Smooth muscle cell (in vitro differentiated cells): ENCODE measurements at regions not wholly inside any gene's neighbourhood (a gene's known extent, or its start where the extent isn't known, plus 50 kb on each side); places are given as distances from the start of the nearest gene placed in this dataset.

ENCODE experiments used
- DNase-seq: peaks from one replicate; lab custom pipeline; 2025; ENCODE audit not compliant: unreplicated experiment; lab: John Stamatoyannopoulos, UW
- H2AFZ ChIP-seq: fragments of 200-600 bp; sonication (generic); 2 replicates; pipeline ENCODE4 v1.6.0; 2016; ENCODE audit warnings: antibody characterized with exemption, low read depth, mild to moderate bottlenecking
- H3F3A ChIP-seq: fragments of 200-600 bp; sonication (generic); 2 replicates; pipeline ENCODE4 v1.6.0; 2017; ENCODE audit warnings: antibody characterized with exemption, low read depth
- H3K27ac ChIP-seq: fragments of 200-600 bp; sonication (generic); 2 replicates; pipeline ENCODE4 v1.5.1; 2016; ENCODE audit warnings: low read depth, mild to moderate bottlenecking
- H3K27me3 ChIP-seq: fragments of 200-600 bp; sonication (generic); 2 replicates; pipeline ENCODE4 v1.6.1; 2016; ENCODE audit warnings: low read depth, mild to moderate bottlenecking
- H3K36me3 ChIP-seq: fragments of 200-600 bp; sonication (generic); 2 replicates; pipeline ENCODE4 v1.5.1; 2016; ENCODE audit warnings: low read depth
- H3K4me1 ChIP-seq: fragments of 200-600 bp; sonication (generic); 2 replicates; pipeline ENCODE4 v1.5.1; 2016; ENCODE audit warnings: low read depth
- H3K4me2 ChIP-seq: fragments of 200-600 bp; sonication (generic); 2 replicates; pipeline ENCODE4 v1.6.0; 2016; ENCODE audit warnings: mild to moderate bottlenecking
- H3K4me3 ChIP-seq: fragments of 200-600 bp; sonication (generic); 2 replicates; pipeline ENCODE4 v1.5.1; 2016; ENCODE audit warnings: mild to moderate bottlenecking
- H3K79me2 ChIP-seq: fragments of 200-600 bp; sonication (generic); 2 replicates; pipeline ENCODE4 v1.6.0; 2016; ENCODE audit warnings: low read depth, mild to moderate bottlenecking
- H3K9ac ChIP-seq: fragments of 200-600 bp; sonication (generic); 2 replicates; pipeline ENCODE4 v1.6.0; 2016; ENCODE audit warnings: low read depth
- H3K9me3 ChIP-seq: fragments of 200-600 bp; sonication (generic); replicated peaks from 2 replicates; pipeline ENCODE4 v1.5.1; 2016; ENCODE audit warnings: low read depth
- H4K20me1 ChIP-seq: fragments of 200-600 bp; sonication (generic); 2 replicates; pipeline ENCODE4 v1.6.0; 2016; ENCODE audit warnings: low read depth
- WGBS: methylation state at CpG from one replicate; pipeline ENCODE4 v1.1.7; 2016; ENCODE audit warnings: low lambda C conversion rate; 5-methylcytosine and 5-hydroxymethylcytosine counted together
- TF ChIP-seq, protein P1 (sequence below): fragments of 200-600 bp; sonication (generic); IDR thresholded peaks from 2 replicates; pipeline ENCODE4 v1.5.1; 2017; ENCODE audit warnings: borderline replicate concordance, mild to moderate bottlenecking, antibody characterized with exemption; ENCODE audit not compliant: insufficient read depth, poor library complexity, severe bottlenecking

DNA sequence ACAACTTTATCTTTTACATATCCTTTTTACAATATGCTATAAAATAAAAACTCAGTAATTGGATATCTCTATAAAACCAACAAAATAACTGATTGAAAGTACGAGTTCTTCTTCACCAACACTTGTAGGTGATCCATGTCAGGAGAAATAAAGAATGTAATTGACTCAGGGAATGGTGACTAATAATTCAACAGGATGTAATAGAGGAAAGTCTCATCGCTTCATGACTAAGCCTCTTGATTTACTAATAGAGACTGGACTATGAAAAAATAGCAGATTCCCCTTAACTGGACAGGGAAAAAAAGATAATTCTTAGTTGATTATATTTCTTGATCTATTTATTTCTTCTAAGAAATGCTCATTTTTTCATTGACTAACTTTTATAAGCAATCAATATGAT lies 507.7 kb upstream of the PTGER4 start:
- Histone ChIP-seq H3K27me3 (no peaks in the 10 kb centered on the region), H3K4me3 (no peak overlapping the region), H3K36me3 (no peaks in the 10 kb centered on the region), H3K4me2 (no peak overlapping the region), H4K20me1 (no peaks in the 10 kb centered on the region), H3K9me3 (no peaks in the 10 kb centered on the region), H2AFZ (no peak overlapping the region), H3K4me1 (no peaks in the 10 kb centered on the region), H3F3A (no peaks in the 10 kb centered on the region), H3K9ac (no peak overlapping the region), H3K79me2 (no peaks in the 10 kb centered on the region), H3K27ac (no peak overlapping the region)
- TF ChIP-seq, protein P1, sequence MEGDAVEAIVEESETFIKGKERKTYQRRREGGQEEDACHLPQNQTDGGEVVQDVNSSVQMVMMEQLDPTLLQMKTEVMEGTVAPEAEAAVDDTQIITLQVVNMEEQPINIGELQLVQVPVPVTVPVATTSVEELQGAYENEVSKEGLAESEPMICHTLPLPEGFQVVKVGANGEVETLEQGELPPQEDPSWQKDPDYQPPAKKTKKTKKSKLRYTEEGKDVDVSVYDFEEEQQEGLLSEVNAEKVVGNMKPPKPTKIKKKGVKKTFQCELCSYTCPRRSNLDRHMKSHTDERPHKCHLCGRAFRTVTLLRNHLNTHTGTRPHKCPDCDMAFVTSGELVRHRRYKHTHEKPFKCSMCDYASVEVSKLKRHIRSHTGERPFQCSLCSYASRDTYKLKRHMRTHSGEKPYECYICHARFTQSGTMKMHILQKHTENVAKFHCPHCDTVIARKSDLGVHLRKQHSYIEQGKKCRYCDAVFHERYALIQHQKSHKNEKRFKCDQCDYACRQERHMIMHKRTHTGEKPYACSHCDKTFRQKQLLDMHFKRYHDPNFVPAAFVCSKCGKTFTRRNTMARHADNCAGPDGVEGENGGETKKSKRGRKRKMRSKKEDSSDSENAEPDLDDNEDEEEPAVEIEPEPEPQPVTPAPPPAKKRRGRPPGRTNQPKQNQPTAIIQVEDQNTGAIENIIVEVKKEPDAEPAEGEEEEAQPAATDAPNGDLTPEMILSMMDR = no peak
- no peak for DNase-seq
- WGBS = 35% methylated on average over 2 of the region's 2 CpGs

DNA sequence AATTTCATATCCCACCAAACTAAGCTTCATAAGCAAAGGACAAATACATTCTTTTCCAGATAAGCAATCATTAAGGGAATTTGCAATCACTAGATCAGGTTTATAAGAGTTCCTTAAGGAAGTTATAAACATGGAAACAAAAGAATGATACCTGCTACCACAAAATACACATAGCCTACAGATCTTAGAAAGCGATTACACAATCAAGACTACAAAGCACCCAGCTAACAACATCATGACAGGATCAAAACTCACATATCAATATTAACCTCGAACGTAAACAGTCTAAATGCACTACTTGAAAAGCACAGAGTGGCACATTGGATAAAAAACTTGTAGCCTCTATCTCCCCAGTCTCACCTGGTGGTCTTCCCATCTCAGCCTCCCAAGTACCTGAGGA lies 512.4 kb upstream of the PTGER4 start:
- Histone ChIP-seq H2AFZ (no peak overlapping the region), H3K27ac (no peak overlapping the region), H3K27me3 (no peaks in the 10 kb centered on the region), H3K9me3 (no peaks in the 10 kb centered on the region), H4K20me1 (no peaks in the 10 kb centered on the region), H3K36me3 (no peaks in the 10 kb centered on the region), H3F3A (no peaks in the 10 kb centered on the region), H3K9ac (no peak overlapping the region), H3K4me3 (no peak overlapping the region), H3K4me1 (no peaks in the 10 kb centered on the region), H3K4me2 (no peak overlapping the region), H3K79me2 (no peaks in the 10 kb centered on the region)
- DNase-seq = no peak
- 92% methylated on average over 3 of the region's 3 CpGs for WGBS
- TF ChIP-seq, protein P1 = no peak

DNA sequence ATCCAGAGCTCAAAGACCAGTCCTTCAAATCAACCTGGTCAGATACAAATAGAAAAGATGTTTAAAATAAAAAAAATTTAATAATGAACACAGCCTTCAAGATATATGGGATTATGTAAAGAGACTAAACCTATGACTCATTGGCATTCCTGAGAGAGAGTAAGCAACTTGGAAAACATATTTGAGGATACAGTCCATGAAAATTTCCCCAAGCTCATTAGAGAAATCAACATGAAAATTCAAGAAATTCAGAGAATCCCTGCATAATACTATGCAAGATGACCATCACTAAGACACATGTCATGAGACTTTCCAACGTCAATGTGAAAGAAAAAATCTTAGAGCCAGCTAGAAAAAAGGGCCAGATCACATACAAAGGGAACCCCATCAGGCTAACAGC lies 512.9 kb upstream of the PTGER4 start:
- TF ChIP-seq, protein P1 = no peak
- H3K27ac ChIP-seq = no peak overlapping the region
- no peaks in the 10 kb centered on the region for H4K20me1 ChIP-seq
- H3K27me3 ChIP-seq = no peaks in the 10 kb centered on the region
- H3K36me3 ChIP-seq = no peaks in the 10 kb centered on the region
- H3K4me3 ChIP-seq = no peak overlapping the region
- H3K4me2 ChIP-seq = no peak overlapping the region
- no peaks in the 10 kb centered on the region for H3F3A ChIP-seq
- WGBS = 76% methylated on average over 1 of the region's 1 CpG
- H3K9ac ChIP-seq = no peak overlapping the region
- H3K79me2 ChIP-seq = no peaks in the 10 kb centered on the region
- no peaks in the 10 kb centered on the region for H3K4me1 ChIP-seq
- no peaks in the 10 kb centered on the region for H3K9me3 ChIP-seq
- no peak for DNase-seq
- H2AFZ ChIP-seq = no peak overlapping the region

DNA sequence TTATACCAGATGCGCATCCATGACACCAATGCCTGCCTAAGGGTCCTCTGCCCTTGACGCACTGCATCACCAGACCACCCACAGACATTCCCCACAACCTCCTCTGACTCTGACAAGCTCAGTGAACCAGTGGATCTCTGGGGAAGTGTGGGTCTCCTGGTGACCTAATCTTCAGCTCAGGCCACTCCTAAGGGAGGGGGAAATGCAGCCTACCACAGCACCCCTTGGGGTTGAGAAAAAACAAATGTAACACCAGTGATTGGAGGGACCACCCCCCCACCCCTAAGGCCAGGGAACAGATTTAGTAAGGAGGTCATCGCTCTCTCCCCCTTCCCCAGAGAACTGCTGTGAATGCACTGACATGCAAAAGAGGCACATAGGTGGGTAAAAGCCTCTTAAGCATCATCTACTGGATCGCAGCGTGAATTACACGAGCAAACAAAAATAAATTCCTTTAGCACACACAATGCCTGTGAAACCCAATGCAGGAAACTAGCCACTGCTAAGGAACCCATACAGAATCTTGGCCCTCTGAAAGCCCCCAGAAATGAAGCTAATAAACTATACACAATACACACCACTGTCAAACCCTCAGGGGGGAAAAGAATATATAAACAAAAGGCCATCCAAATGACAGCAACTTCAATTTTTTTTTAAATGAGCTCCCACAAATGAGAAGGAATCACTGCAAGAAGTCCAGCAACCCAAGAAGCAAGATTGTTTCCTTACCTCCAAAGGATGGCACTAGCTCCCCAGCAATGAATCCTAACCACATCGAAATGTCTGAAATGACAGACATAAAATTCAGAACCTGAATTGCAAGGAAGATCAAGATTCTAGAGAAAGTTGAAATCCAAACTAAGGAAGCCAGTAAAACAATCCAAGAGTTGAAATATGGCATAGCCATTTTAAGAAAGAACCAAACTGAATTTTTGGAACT lies 513.7 kb upstream of the PTGER4 start:
- Histone ChIP-seq H3F3A (no peaks in the 10 kb centered on the region), H3K4me3 (no peak overlapping the region), H3K27me3 (no peaks in the 10 kb centered on the region), H3K9ac (no peak overlapping the region), H3K36me3 (no peaks in the 10 kb centered on the region), H3K27ac (no peak overlapping the region), H2AFZ (no peak overlapping the region), H4K20me1 (no peaks in the 10 kb centered on the region), H3K4me1 (no peaks in the 10 kb centered on the region), H3K4me2 (no peak overlapping the region), H3K9me3 (no peaks in the 10 kb centered on the region), H3K79me2 (no peaks in the 10 kb centered on the region)
- TF ChIP-seq, protein P1 = no peak
- 71% methylated on average over 7 of the region's 7 CpGs for WGBS
- no peak for DNase-seq
